ENCODE measurements at regions not wholly inside any gene's neighbourhood (a gene's known extent, or its start where the extent isn't known, plus 50 kb on each side); places are given as distances from the start of the nearest gene placed in this dataset.
A peak's percentile ranks its signal among the peaks of the same experiment; 100 is the strongest.

GRCh38 chr18:47724186-47724975 is 206.1 kb downstream of the SMAD2 start:
- Histone ChIP-seq H2AK5ac (ENCODE audit: low read depth, low read length) (no peak overlapping the region), H2BK20ac (ENCODE audit: low read depth, low read length) (no peak overlapping the region), H3K27ac (ENCODE audit: insufficient read depth, low read length) (no peak overlapping the region), H4K91ac (ENCODE audit: insufficient read depth, low read depth, low read length) (no peak overlapping the region), H3K4me1 (ENCODE audit: control insufficient read depth, insufficient read depth, low read length) (no peaks in the 10 kb centered on the region), H3K4me3 (ENCODE audit: insufficient read depth, low read depth, low read length) (no peak overlapping the region), H2BK15ac (ENCODE audit: low read depth, low read length) (no peak overlapping the region), H3K9me3 (ENCODE audit: control insufficient read depth, insufficient read depth, low read length) (no peaks in the 10 kb centered on the region), H3K4me2 (ENCODE audit: low read depth, low read length) (no peak overlapping the region), H3K79me1 (ENCODE audit: low read depth in 1 of 2, low read length in 2 of 2) (no peaks in the 10 kb centered on the region), H3K27me3 (ENCODE audit: control insufficient read depth, insufficient read depth, low read length) (no peaks in the 10 kb centered on the region), H4K20me1 (ENCODE audit: insufficient read depth, low read length) (no peaks in the 10 kb centered on the region), H4K5ac (ENCODE audit: low read depth, low read length) (no peak overlapping the region), H3K14ac (replicated peaks; ENCODE audit: low read depth, low read length) (no peak overlapping the region), H3K4ac (ENCODE audit: low read depth, low read length) (no peak overlapping the region), H3K18ac (ENCODE audit: low read depth, low read length) (no peak overlapping the region), H2BK5ac (ENCODE audit: low read depth, low read length, poor library complexity, severe bottlenecking) (no peak overlapping the region), H3K23ac (ENCODE audit: low read depth, low read length) (no peak overlapping the region), H3K9ac (ENCODE audit: low read depth, low read length) (no peak overlapping the region), H3K56ac (ENCODE audit: extremely low read depth, insufficient read depth, low read length) (no peak overlapping the region), H2BK120ac (ENCODE audit: low read depth, low read length) (no peak overlapping the region), H3K36me3 (ENCODE audit: control insufficient read depth, insufficient read depth, low read length) (no peaks in the 10 kb centered on the region), H4K8ac (ENCODE audit: low read depth in 2 of 2, low read length in 2 of 2) (no peak overlapping the region), H2AFZ (replicated peaks; ENCODE audit: low read length, poor library complexity) (peak overlapping the region; percentile 19), H2AK9ac (replicated peaks; ENCODE audit: low read depth, low read length, poor library complexity) (no peak overlapping the region), H3K9me1 (ENCODE audit: insufficient read depth, low read length) (no peaks in the 10 kb centered on the region)
- DNase-seq = no peak
- no peak for TF ChIP-seq CHD1 (IDR thresholded peaks at IDR 0.05; ENCODE audit: low read depth, low read length)
- TF ChIP-seq RAD21 (IDR thresholded peaks at IDR 0.05; ENCODE audit: low read length) = no peak
- no peak for TF ChIP-seq MXI1 (IDR thresholded peaks at IDR 0.05; ENCODE audit: borderline replicate concordance, low read depth, low read length)
- TF ChIP-seq BHLHE40 (IDR thresholded peaks at IDR 0.05; ENCODE audit: low read depth, low read length) = no peak
- TF ChIP-seq MAZ (IDR thresholded peaks at IDR 0.05; ENCODE audit: borderline replicate concordance, low read depth, low read length) = no peak
- no peak for TF ChIP-seq SMC3 (IDR thresholded peaks at IDR 0.05; ENCODE audit: low read depth, low read length)
- in situ Hi-C loops (cut with MboI; ENCODE audit: low sequenced_read_pairs) (no loop called here), intact Hi-C loops (cut with micrococcal nuclease) (no loop called here), dilution Hi-C loops (cut with HindIII; ENCODE audit: low sequenced_read_pairs, unreplicated experiment) (no loop called here)
- no TSS peak for BruUV-seq (replicated peaks)
- ATAC-seq (ENCODE audit: low read depth) = no peak
- ChIA-PET POLR2A (ENCODE audit: unreplicated experiment) (no interaction called here), CTCF (no interaction called here)
- 60% methylated on average over 1 of the region's 9 CpGs; no CpG with 5 or more reads in 1 of the 2 experiments for WGBS, 2 experiments (ENCODE audit: extremely low coverage in 2 of 2, insufficient read length in 1 of 2)
